Ishikawa (cell line): ENCODE measurements at regions not wholly inside any gene's neighbourhood (a gene's known extent, or its start where the extent isn't known, plus 50 kb on each side); places are given as distances from the start of the nearest gene placed in this dataset.

Experiments
- CEBPB ChIP-seq: IDR thresholded peaks from 2 replicates; pipeline ENCODE4 v1.6.1; 2012
- CREB1 ChIP-seq: IDR thresholded peaks from 2 replicates; pipeline ENCODE4 v1.6.1; 2012; ENCODE audit warnings: low read depth
- EGR1 ChIP-seq: IDR thresholded peaks from 2 replicates; pipeline ENCODE4 v1.6.1; 2012
- EP300 ChIP-seq: IDR thresholded peaks from 2 replicates; pipeline ENCODE4 v1.6.1; 2012; ENCODE audit warnings: borderline replicate concordance
- MAX ChIP-seq: IDR thresholded peaks from 2 replicates; pipeline ENCODE4 v1.6.1; 2012
- REST ChIP-seq: IDR thresholded peaks from 2 replicates; pipeline ENCODE4 v1.6.1; 2012; ENCODE audit warnings: low read depth, mild to moderate bottlenecking
- TAF1 ChIP-seq: IDR thresholded peaks from 2 replicates; pipeline ENCODE4 v1.6.1; 2012; ENCODE audit warnings: low read depth, mild to moderate bottlenecking
- YY1 ChIP-seq: IDR thresholded peaks from 2 replicates; pipeline ENCODE4 v1.6.1; 2012; ENCODE audit warnings: low read depth

- TF ChIP-seq CEBPB, result no peak
- TF ChIP-seq EP300, result no peak
- no peak for TF ChIP-seq TAF1
- no peak for TF ChIP-seq REST
- no peak for TF ChIP-seq CREB1
- no peak for TF ChIP-seq MAX
- no peak for TF ChIP-seq EGR1
- no peak for TF ChIP-seq YY1
Observed at GRCh38 chr3:78244136-78244535, 1204.2 kb downstream of the ROBO2 start.
